ENCODE measurements at regions not wholly inside any gene's neighbourhood (a gene's known extent, or its start where the extent isn't known, plus 50 kb on each side); places are given as distances from the start of the nearest gene placed in this dataset.

DNA sequence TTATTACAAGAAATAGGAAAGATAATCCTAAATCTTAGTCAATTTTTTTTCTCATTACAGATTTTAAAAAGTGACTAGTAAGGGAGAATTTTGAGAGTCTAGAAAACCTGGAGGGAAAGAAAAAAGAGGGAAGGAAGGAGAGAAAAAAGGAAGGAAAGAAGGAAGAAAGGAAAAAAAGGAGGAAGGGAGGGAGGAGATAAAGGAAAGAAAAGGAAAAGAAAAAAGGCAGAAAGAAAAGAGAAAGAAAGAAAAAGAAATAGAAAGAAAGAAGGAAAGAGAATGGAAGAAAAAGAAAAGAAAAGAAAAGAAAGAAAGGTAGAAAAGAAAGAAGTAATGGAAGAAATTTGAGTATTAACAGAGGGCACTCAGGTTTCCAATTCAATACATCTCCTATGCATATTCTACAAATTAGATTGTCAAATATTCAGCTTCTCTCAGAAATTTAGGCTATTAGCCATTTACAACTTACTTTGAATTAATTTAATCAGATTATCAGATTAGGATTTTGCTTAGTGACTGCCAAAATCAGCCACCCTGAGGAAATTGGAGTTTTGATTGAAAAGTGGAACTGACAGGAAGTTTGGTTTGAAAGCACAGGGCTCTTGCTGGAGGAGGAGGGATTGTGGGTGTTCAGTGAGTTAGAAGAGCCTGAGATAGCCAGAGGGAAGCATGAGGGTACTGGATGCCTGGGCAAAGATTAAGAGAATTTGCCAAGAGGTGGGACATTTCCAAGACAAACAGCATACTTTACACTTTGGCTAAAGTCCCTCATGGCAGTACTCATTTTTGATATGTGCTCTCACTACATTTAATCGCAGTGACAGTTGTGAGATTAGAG lies 677.8 kb downstream of the USP25 start:
- TF ChIP-seq, protein P1, sequence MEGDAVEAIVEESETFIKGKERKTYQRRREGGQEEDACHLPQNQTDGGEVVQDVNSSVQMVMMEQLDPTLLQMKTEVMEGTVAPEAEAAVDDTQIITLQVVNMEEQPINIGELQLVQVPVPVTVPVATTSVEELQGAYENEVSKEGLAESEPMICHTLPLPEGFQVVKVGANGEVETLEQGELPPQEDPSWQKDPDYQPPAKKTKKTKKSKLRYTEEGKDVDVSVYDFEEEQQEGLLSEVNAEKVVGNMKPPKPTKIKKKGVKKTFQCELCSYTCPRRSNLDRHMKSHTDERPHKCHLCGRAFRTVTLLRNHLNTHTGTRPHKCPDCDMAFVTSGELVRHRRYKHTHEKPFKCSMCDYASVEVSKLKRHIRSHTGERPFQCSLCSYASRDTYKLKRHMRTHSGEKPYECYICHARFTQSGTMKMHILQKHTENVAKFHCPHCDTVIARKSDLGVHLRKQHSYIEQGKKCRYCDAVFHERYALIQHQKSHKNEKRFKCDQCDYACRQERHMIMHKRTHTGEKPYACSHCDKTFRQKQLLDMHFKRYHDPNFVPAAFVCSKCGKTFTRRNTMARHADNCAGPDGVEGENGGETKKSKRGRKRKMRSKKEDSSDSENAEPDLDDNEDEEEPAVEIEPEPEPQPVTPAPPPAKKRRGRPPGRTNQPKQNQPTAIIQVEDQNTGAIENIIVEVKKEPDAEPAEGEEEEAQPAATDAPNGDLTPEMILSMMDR (IDR thresholded peaks at IDR 0.05): no peak
- TF ChIP-seq POLR2A (IDR thresholded peaks at IDR 0.05): no peak
- no peak for TF ChIP-seq POLR2AphosphoS5 (IDR thresholded peaks at IDR 0.05)
- no peak for TF ChIP-seq EP300 (IDR thresholded peaks at IDR 0.05)

All from suprapubic skin (tissue), 4 donors.